ENCODE measurements at regions not wholly inside any gene's neighbourhood (a gene's known extent, or its start where the extent isn't known, plus 50 kb on each side); places are given as distances from the start of the nearest gene placed in this dataset.

DNA sequence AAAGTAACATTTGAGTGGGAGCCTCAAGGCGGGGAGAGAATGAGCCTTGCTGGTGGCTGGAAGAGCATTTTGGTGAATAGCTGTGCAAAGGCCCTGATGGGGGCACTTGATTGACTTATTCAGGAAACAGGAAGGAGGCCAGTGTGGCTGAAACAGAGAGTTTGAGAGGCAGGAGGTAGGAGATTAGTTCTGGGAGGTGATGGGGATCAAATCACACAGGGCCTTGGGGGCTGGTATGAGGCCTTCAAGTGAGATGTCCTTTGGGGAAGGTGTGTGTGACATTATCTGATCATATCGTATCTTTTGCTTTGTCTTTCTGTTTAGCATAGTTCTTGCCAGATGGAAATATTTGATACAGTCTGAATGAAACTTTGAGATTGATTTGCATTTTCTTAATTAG is 172.3 kb downstream of the TENT4A start:
- no peak for TF ChIP-seq HNF4A (conservative IDR thresholded peaks at IDR 0.05)
- TF ChIP-seq, protein P1, sequence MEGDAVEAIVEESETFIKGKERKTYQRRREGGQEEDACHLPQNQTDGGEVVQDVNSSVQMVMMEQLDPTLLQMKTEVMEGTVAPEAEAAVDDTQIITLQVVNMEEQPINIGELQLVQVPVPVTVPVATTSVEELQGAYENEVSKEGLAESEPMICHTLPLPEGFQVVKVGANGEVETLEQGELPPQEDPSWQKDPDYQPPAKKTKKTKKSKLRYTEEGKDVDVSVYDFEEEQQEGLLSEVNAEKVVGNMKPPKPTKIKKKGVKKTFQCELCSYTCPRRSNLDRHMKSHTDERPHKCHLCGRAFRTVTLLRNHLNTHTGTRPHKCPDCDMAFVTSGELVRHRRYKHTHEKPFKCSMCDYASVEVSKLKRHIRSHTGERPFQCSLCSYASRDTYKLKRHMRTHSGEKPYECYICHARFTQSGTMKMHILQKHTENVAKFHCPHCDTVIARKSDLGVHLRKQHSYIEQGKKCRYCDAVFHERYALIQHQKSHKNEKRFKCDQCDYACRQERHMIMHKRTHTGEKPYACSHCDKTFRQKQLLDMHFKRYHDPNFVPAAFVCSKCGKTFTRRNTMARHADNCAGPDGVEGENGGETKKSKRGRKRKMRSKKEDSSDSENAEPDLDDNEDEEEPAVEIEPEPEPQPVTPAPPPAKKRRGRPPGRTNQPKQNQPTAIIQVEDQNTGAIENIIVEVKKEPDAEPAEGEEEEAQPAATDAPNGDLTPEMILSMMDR (IDR thresholded peaks at IDR 0.05; ENCODE audit: low read depth, low read length, missing input control): no peak
- TF ChIP-seq RXRA (IDR thresholded peaks at IDR 0.05): no peak
- no peak for TF ChIP-seq TAF1 (conservative IDR thresholded peaks at IDR 0.05)
- TF ChIP-seq FOXA1 (IDR thresholded peaks at IDR 0.05): no peak
- no peak for TF ChIP-seq YY1 (IDR thresholded peaks at IDR 0.05)
- no peak for TF ChIP-seq JUND (IDR thresholded peaks at IDR 0.05)
- TF ChIP-seq SP1 (IDR thresholded peaks at IDR 0.05): no peak

All from liver (tissue), 3 donors.